HG02642 (cell line): ENCODE measurements at regions not wholly inside any gene's neighbourhood (a gene's known extent, or its start where the extent isn't known, plus 50 kb on each side); places are given as distances from the start of the nearest gene placed in this dataset.

Experiments
- ATAC-seq: cut with Tn5 transposase; IDR thresholded peaks from one replicate; pipeline ENCODE4 v1.9.1; 2021; ENCODE audit warnings: mild to moderate bottlenecking; ENCODE audit not compliant: unreplicated experiment, poor library complexity

GRCh38 chr13:106835477-106835876, 267.5 kb upstream of the ARGLU1 start:
- ATAC-seq: no peak

GRCh38 chr13:106821979-106822378, 254.0 kb upstream of the ARGLU1 start:
- ATAC-seq: no peak

GRCh38 chr13:106819413-106820180, 251.7 kb upstream of the ARGLU1 start:
- ATAC-seq: no peak

GRCh38 chr13:106818971-106819370, 251.0 kb upstream of the ARGLU1 start:
- ATAC-seq: no peak

- no peak for ATAC-seq
These were observed 247.6 kb upstream of the ARGLU1 start for GRCh38 chr13:106815545-106815944.

- ATAC-seq: no peak
These were observed 246.5 kb upstream of the ARGLU1 start for GRCh38 chr13:106814463-106814862.

GRCh38 chr13:106810069-106810468, 242.1 kb upstream of the ARGLU1 start:
- ATAC-seq: no peak

- no peak for ATAC-seq
These were observed 237.1 kb upstream of the ARGLU1 start for GRCh38 chr13:106804991-106805390.

- no peak for ATAC-seq
These were observed 235.0 kb upstream of the ARGLU1 start for GRCh38 chr13:106802917-106803316.

- no peak for ATAC-seq
These were observed 231.9 kb upstream of the ARGLU1 start for GRCh38 chr13:106799781-106800335.

GRCh38 chr13:106797081-106797640, 229.2 kb upstream of the ARGLU1 start:
- no peak for ATAC-seq

- ATAC-seq: peak; percentile 54
These were observed 228.5 kb upstream of the ARGLU1 start for GRCh38 chr13:106796280-106797047.

GRCh38 chr13:106795847-106796246, 227.9 kb upstream of the ARGLU1 start:
- no peak for ATAC-seq

GRCh38 chr13:106794117-106794516, 226.2 kb upstream of the ARGLU1 start:
- ATAC-seq: no peak

GRCh38 chr13:106789911-106790310, 222.0 kb upstream of the ARGLU1 start:
- no peak for ATAC-seq

GRCh38 chr13:106786006-106786563, 218.1 kb upstream of the ARGLU1 start:
- no peak for ATAC-seq

GRCh38 chr13:106774621-106775020, 206.7 kb upstream of the ARGLU1 start:
- ATAC-seq: no peak

- ATAC-seq: no peak
These were observed 204.2 kb upstream of the ARGLU1 start for GRCh38 chr13:106772006-106772601.

GRCh38 chr13:106768991-106769390, 201.1 kb upstream of the ARGLU1 start:
- no peak for ATAC-seq

- ATAC-seq: no peak
These were observed 194.8 kb upstream of the ARGLU1 start for GRCh38 chr13:106762708-106763107.
